ENCODE measurements at regions not wholly inside any gene's neighbourhood (a gene's known extent, or its start where the extent isn't known, plus 50 kb on each side); places are given as distances from the start of the nearest gene placed in this dataset.

DNA sequence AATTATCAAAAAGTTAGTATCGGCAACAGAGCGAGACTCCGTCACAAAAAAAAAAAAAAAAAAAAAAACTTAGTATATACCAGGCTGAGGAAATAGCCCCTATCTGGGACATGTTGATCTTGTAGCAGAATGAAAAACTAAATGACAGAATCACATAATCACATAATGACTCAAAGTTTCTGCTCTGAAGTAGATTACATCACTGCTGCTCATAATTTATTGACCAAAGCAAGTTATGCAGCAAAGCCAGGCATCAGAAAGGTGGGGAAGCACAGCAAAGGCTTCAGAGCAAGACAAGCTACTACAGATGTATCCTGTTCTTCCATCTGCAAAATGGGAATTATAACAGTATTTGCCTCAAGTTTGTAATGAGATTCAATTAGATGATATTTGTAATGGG, 68.1 kb downstream of the BOD1L2 start (continued):
- TF ChIP-seq, protein P1, sequence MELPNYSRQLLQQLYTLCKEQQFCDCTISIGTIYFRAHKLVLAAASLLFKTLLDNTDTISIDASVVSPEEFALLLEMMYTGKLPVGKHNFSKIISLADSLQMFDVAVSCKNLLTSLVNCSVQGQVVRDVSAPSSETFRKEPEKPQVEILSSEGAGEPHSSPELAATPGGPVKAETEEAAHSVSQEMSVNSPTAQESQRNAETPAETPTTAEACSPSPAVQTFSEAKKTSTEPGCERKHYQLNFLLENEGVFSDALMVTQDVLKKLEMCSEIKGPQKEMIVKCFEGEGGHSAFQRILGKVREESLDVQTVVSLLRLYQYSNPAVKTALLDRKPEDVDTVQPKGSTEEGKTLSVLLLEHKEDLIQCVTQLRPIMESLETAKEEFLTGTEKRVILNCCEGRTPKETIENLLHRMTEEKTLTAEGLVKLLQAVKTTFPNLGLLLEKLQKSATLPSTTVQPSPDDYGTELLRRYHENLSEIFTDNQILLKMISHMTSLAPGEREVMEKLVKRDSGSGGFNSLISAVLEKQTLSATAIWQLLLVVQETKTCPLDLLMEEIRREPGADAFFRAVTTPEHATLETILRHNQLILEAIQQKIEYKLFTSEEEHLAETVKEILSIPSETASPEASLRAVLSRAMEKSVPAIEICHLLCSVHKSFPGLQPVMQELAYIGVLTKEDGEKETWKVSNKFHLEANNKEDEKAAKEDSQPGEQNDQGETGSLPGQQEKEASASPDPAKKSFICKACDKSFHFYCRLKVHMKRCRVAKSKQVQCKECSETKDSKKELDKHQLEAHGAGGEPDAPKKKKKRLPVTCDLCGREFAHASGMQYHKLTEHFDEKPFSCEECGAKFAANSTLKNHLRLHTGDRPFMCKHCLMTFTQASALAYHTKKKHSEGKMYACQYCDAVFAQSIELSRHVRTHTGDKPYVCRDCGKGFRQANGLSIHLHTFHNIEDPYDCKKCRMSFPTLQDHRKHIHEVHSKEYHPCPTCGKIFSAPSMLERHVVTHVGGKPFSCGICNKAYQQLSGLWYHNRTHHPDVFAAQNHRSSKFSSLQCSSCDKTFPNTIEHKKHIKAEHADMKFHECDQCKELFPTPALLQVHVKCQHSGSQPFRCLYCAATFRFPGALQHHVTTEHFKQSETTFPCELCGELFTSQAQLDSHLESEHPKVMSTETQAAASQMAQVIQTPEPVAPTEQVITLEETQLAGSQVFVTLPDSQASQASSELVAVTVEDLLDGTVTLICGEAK (IDR thresholded peaks at IDR 0.05) = no peak
- TF ChIP-seq, protein P1 (CRISPR knock-in tag; IDR thresholded peaks at IDR 0.05) = no peak
- no peak for TF ChIP-seq ZNF146 (CRISPR knock-in tag; IDR thresholded peaks at IDR 0.05; ENCODE audit: unreplicated experiment)
